GM12891 (cell line): ENCODE measurements at regions not wholly inside any gene's neighbourhood (a gene's known extent, or its start where the extent isn't known, plus 50 kb on each side); places are given as distances from the start of the nearest gene placed in this dataset.

Experiments used
- DNase-seq: peaks from one replicate; pipeline ENCODE4 v3.0.0; 2011; ENCODE audit warnings: low spot score; ENCODE audit not compliant: insufficient read length
- FAIRE-seq: peaks from 2 replicates; lab custom pipeline; 2011; peaks lifted over from hg19 to GRCh38; lab: Jason Lieb, UNC
- PAX5 ChIP-seq: IDR thresholded peaks from 2 replicates; pipeline ENCODE4 v1.6.1; 2011; ENCODE audit warnings: low read length, moderate library complexity, mild to moderate bottlenecking; ENCODE audit not compliant: insufficient read depth, severe bottlenecking
- POLR2A ChIP-seq: IDR thresholded peaks from 2 replicates; pipeline ENCODE4 v1.6.1; 2011; ENCODE audit warnings: low read depth, low read length, control low read depth
- POLR2AphosphoS5 ChIP-seq: IDR thresholded peaks from 2 replicates; pipeline ENCODE4 v1.6.1; 2011; ENCODE audit warnings: low read depth, low read length, control low read depth
- POU2F2 ChIP-seq: IDR thresholded peaks from 2 replicates; pipeline ENCODE4 v1.6.1; 2011; ENCODE audit warnings: low read depth, mild to moderate bottlenecking, control low read depth, low read length, moderate library complexity
- SPI1 ChIP-seq: IDR thresholded peaks from 2 replicates; pipeline ENCODE4 v1.6.1; 2011; ENCODE audit warnings: low read depth, low read length, control low read depth
- TAF1 ChIP-seq: IDR thresholded peaks from 2 replicates; pipeline ENCODE4 v1.6.1; 2011; ENCODE audit warnings: low read depth, low read length, control low read depth

DNA sequence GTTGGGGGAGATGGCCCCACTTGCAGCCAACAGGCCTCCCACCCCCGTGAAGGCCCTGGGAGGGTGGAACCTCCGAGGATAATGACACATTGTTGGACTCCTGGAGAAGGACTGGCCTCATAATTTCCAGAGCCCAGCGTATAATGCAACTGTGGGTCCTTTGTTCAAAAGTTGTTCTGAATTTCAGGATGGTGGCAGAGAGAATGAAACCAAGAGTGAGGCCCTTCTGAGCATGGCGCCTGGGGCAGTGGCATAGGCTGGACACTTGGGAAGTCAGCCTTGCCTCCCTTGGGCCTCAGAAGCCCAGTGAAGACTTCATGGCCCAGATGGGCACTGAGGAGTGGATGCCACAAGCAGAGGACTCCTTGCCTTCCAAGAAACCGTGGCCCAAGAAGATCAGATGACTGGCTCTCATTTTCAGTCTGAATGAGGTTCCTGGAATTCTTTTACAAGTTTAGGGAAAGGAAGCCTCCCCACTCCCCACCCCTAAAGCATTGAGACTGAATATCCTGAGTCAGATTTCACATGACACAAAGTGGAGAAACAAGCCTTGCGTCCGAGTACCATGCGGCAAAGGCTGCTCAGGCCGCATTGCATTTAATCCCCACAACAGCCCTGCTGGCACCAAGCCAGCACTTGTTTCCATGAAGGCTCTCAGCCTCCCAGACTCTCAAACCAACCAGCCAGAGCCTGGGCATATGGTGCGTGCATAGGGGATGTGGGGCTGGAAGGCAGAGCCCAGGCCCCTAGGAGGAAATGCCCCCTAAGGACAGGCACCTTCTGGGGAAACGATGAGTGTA lies 96.7 kb upstream of the SMIM23 start:
- FAIRE-seq (no peak), DNase-seq (no peak)
- TF ChIP-seq POLR2A (no peak), TAF1 (no peak), PAX5 (no peak), POU2F2 (no peak), POLR2AphosphoS5 (no peak), SPI1 (no peak)

DNA sequence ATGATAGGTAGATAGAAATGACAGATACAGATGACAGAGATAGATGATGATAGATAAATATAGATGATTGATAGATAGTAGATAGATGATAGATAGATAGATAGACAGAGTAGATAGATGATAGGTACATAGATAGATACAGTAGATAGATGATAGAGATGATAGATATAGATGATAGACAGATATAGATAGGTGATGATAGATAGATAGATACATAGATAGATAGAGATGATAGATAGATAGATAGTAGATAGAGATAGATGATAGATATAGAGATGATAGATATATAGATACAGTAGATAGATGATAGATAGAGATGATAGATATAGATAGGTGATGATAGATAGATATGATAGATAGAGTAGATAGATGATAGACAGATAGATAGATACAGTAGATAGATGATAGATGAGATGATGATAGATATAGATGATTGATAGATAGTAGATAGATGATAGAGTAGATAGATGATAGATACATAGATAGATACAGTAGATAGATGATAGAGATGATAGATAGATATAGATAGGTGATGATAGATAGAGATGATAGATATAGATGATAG lies 95.7 kb upstream of the SMIM23 start:
- no peak for TF ChIP-seq POLR2AphosphoS5
- TF ChIP-seq POU2F2: no peak
- no peak for TF ChIP-seq POLR2A
- no peak for TF ChIP-seq PAX5
- no peak for TF ChIP-seq TAF1
- TF ChIP-seq SPI1: no peak

DNA sequence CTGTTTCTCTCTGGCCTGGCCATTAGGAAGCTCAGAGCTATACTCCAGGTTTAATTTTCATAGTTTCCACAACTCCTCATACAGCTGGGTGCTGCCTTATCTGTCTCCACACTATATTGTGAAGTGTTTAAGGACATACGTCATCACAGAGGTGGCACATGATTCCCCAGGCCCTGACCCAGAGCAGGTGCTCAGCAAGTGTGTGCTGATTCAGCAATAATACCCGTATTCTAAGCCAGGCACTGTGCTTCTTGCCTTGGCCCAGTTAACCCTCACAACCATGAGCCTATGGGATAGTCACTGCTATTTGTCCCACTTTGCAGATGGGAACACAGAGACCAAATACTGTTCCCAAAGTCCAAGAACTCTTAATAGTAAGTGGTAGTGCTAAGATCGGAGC lies 93.5 kb upstream of the SMIM23 start:
- DNase-seq: no peak
- no peak for TF ChIP-seq PAX5
- no peak for TF ChIP-seq POLR2A
- TF ChIP-seq POLR2AphosphoS5: no peak
- TF ChIP-seq SPI1: no peak
- no peak for TF ChIP-seq TAF1
- no peak for FAIRE-seq

More for the DNA sequence above, 95.7 kb upstream of the SMIM23 start:
- DNase-seq (no peak), FAIRE-seq (no peak)

DNA sequence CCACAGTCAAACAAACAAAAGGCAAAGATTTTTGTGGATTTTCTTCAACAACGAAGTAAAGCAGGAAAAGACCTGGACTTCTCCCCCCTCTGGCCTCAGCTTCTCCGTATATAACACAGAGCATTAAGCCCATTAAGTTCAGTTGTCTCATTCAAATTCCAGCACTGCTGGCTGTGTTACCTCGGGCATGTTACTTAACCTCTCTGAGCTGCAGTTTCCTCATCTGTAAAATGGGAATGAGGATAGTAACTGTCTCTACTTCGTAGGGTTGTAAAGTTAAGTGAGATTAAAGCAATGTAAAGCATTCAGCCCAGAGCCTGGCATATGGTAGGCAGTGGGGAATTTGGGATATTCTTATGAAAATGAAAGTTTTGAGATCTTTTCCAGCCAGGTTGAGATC lies 92.7 kb upstream of the SMIM23 start:
- TF ChIP-seq POLR2AphosphoS5 (no peak), SPI1 (no peak), POU2F2 (no peak), POLR2A (no peak), PAX5 (no peak), TAF1 (no peak)
- FAIRE-seq (no peak), DNase-seq (no peak)

- TF ChIP-seq POLR2AphosphoS5: no peak
- no peak for TF ChIP-seq TAF1
- TF ChIP-seq POLR2A: no peak
- TF ChIP-seq SPI1: no peak
- no peak for TF ChIP-seq POU2F2
- no peak for TF ChIP-seq PAX5
- FAIRE-seq (no peak), DNase-seq (no peak)
Measured at GRCh38 chr5:171693412-171693811, 92.2 kb upstream of the SMIM23 start.

DNA sequence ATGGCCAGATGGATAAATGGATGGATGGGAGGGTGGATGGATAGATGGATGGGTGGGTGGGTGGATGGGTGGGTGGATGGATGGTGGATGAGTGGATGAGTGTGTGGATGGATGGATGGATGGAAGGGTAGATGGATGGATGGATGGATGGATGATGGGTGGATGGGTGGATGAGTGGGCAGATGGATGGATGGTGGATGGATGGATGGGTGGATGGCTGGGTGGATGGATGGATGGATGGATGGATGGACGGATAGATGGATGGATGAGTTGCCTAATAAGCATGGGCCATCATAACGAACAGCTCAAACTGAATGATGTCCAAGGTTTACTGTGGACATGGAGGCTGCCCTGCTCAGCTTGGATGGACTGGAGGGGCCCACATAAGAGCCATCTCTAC lies 89.8 kb upstream of the SMIM23 start:
- FAIRE-seq (no peak), DNase-seq (no peak)
- no peak for TF ChIP-seq SPI1
- TF ChIP-seq TAF1: no peak
- no peak for TF ChIP-seq POLR2AphosphoS5
- TF ChIP-seq PAX5: no peak
- no peak for TF ChIP-seq POLR2A
- no peak for TF ChIP-seq POU2F2

DNA sequence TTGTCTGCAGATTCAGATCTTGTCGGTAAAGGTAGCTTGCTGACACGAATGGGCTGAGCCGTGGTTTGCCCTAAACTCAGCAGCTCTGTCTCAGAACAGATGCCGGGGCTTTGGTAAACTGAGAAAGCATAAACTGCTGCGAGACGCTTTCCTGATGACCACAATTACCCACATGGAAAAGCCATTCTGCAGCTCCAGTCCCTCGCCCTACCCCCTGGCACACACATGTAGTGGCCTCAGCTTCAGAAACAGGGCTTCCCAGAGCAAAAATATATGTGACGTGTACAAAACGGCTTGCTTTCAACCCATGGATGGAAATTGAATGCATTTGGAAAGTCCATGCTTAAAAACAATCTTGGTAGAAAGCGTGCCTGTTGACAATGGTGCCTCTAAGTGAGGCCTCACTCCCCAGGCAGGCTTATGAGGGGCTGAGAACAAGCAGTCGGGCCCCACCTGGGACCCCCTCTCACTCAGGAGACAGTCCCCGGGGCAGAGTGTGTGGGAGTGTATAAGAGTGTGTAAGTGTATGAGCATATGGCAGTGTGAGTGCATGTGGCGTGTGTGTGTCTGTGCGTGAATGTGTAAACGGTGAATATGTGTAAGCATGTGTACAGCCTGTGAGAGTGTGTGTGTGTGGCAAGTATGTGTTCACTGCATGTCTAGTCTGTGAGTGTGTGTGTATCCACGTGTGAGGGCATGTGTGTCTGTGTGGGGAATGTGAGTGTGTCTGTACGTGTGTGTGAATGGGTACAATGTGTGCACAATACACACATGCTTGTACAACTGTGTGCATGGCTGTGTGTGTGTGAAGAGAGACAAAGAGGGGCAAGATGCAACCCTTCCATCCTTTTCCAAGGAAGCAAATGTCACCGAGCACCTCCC lies 88.2 kb upstream of the SMIM23 start:
- peak; percentile 51 for FAIRE-seq
- DNase-seq: no peak
- TF ChIP-seq POLR2AphosphoS5 (no peak), POU2F2 (no peak), SPI1 (no peak), TAF1 (no peak), PAX5 (no peak), POLR2A (no peak)

DNA sequence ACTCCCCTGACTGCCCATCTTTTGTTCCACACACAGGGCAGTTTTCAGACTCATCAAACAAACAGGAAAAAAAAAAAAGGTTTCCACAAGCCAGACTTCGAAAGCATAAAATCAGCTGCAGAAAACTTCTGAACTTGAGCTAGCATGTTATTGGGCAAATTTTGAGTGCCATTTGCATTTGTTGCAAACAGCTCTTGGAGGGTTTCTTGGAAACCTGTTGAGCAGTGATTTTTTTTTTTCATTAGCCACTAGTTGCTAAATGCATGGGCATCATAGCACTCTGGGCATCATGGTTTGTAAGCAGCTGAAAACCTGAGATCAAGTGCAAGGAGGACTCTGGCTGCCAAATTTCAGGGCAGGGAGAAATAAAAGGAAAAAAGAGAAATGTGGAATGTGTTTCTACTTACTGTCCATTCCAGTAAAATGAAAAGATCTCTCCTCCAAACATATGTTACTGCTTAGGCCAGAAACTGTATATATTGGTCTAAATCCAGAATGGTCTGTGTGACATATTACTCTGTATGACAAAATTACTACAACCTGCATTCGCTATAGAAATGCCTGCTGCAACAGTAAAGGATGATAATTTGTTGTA lies 85.2 kb upstream of the SMIM23 start:
- no peak for TF ChIP-seq POLR2AphosphoS5
- no peak for TF ChIP-seq TAF1
- TF ChIP-seq SPI1: no peak
- TF ChIP-seq POU2F2: no peak
- no peak for TF ChIP-seq POLR2A
- DNase-seq: no peak
- FAIRE-seq: no peak

DNA sequence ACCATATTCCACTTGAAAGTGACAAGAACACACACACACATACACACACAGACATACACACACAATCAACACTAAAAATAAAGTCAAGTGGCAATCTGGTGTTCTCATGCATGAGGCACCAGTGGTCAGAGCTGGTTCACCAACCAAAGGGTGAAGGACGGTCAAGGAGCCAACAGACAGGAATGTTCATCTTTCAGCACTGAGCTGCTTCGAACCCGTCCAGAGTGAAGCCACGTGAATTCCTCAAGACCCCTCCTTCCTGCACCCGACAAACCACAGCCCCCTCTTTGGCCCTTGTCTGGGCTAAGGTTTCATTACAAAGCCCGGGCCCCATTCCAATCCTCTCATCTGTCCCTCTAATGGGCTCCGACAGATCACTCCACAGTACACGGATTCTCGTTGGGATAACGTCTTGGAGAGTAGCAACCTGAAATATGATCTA lies 84.5 kb upstream of the SMIM23 start:
- DNase-seq: no peak
- TF ChIP-seq POLR2AphosphoS5 (no peak), PAX5 (no peak), POLR2A (no peak), POU2F2 (no peak), SPI1 (no peak), TAF1 (no peak)
- no peak for FAIRE-seq
